Activated T-cell treated with anti-CD3 and anti-CD28 coated beads for 48 hours (primary cell): ENCODE measurements at regions not wholly inside any gene's neighbourhood (a gene's known extent, or its start where the extent isn't known, plus 50 kb on each side); places are given as distances from the start of the nearest gene placed in this dataset.
"Not testable (repeated sequence)": the region's sequence is repeated elsewhere in the genome, so short reads cannot be mapped to it uniquely, and the experiment has no call there.

Source experiments
- DNase-seq: peaks from one replicate; pipeline ENCODE4 v3.0.0-alpha.2; 2020; ENCODE audit warnings: low read depth

GRCh38 chr4:130648570-130648969, 1552.6 kb downstream of the C4orf33 start:
- DNase-seq, result no peak

- DNase-seq, result no peak
Measured at GRCh38 chr4:130653842-130654241, 1557.9 kb downstream of the C4orf33 start.

GRCh38 chr4:130659320-130659719, 1563.4 kb downstream of the C4orf33 start:
- no peak for DNase-seq

- no peak for DNase-seq
Measured at GRCh38 chr4:130668859-130669258, 1572.9 kb downstream of the C4orf33 start.

GRCh38 chr4:130675266-130675665, 1579.3 kb downstream of the C4orf33 start:
- no peak for DNase-seq

GRCh38 chr4:130689181-130689580, 1593.2 kb downstream of the C4orf33 start:
- DNase-seq, result no peak

- no peak for DNase-seq
Measured at GRCh38 chr4:130698251-130698650, 1602.3 kb downstream of the C4orf33 start.

- no peak for DNase-seq
Measured at GRCh38 chr4:130699004-130699403, 1603.1 kb downstream of the C4orf33 start.

- no peak for DNase-seq
Measured at GRCh38 chr4:130703211-130703935, 1607.4 kb downstream of the C4orf33 start.

- no peak for DNase-seq
Measured at GRCh38 chr4:130705023-130705422, 1609.1 kb downstream of the C4orf33 start.

GRCh38 chr4:130712038-130712437, 1616.1 kb downstream of the C4orf33 start:
- no peak for DNase-seq

GRCh38 chr4:130714006-130714405, 1618.1 kb downstream of the C4orf33 start:
- DNase-seq, result no peak

- no peak for DNase-seq
Measured at GRCh38 chr4:130722361-130722760, 1626.4 kb downstream of the C4orf33 start.

GRCh38 chr4:130736436-130737185, 1640.7 kb downstream of the C4orf33 start:
- DNase-seq, result no peak

- DNase-seq, result no peak
Measured at GRCh38 chr4:130738233-130738632, 1642.3 kb downstream of the C4orf33 start.

- DNase-seq, result no peak
Measured at GRCh38 chr4:130747842-130748241, 1651.9 kb downstream of the C4orf33 start.

GRCh38 chr4:130753926-130754325, 1658.0 kb downstream of the C4orf33 start:
- DNase-seq, result no peak

- no peak for DNase-seq
Measured at GRCh38 chr4:130760246-130760645, 1664.3 kb downstream of the C4orf33 start.

GRCh38 chr4:130767384-130767783, 1671.4 kb downstream of the C4orf33 start:
- not testable (repeated sequence) for DNase-seq

- DNase-seq, result not testable (repeated sequence)
Measured at GRCh38 chr4:130772966-130773365, 1677.0 kb downstream of the C4orf33 start.

- no peak for DNase-seq
Measured at GRCh38 chr4:130808492-130808891, 1712.5 kb downstream of the C4orf33 start.

GRCh38 chr4:130812117-130812765, 1716.3 kb downstream of the C4orf33 start:
- DNase-seq, result no peak

GRCh38 chr4:130814896-130815295, 1718.9 kb downstream of the C4orf33 start:
- no peak for DNase-seq
